CD4-positive, alpha-beta T cell (primary cell): ENCODE measurements at regions not wholly inside any gene's neighbourhood (a gene's known extent, or its start where the extent isn't known, plus 50 kb on each side); places are given as distances from the start of the nearest gene placed in this dataset.

Experiments
- ATAC-seq: fragments of 200-7000 bp; cut with Tn5 transposase; one replicate; pipeline ENCODE4 v1.10.0; 2022; ENCODE audit warnings: mild to moderate bottlenecking; ENCODE audit not compliant: poor library complexity
- CTCF ChIA-PET: fragments of 350-600 bp; sonication (Branson Sonifier 250); formaldehyde crosslinking; loops from one replicate; lab custom pipeline; 2021; ENCODE audit warnings: antibody characterized with exemption, inconsistent platforms; lab: Charles Lee
- POLR2A ChIA-PET: fragments of 350-600 bp; sonication (Branson Sonifier 250); formaldehyde crosslinking; loops from one replicate; lab custom pipeline; 2021; ENCODE audit warnings: antibody characterized with exemption, inconsistent platforms; lab: Charles Lee
- DNase-seq, 14 experiments: peaks; one replicate each; pipeline ENCODE4 v3.0.0-alpha.2; 2013 to 2020; ENCODE audit warnings: mixed read lengths in 2 of 14
- H3K27ac ChIP-seq, 2 donors: one replicate each; pipeline versions ENCODE4 v1.5.1 to v1.7.0; 2013; ENCODE audit warnings: low read length in 2 of 2, low read depth in 1 of 2, mild to moderate bottlenecking in 1 of 2
- H3K27me3 ChIP-seq, 2 experiments: 1 replicate in 1 of 2; 2 replicates in 1 of 2; pipeline versions ENCODE4 v1.6.1 to v1.7.0; 2013; ENCODE audit warnings: low read length in 2 of 2, control low read depth in 1 of 2, mild to moderate bottlenecking in 1 of 2, moderate library complexity in 1 of 2; ENCODE audit not compliant: insufficient read depth in 2 of 2, control insufficient read depth in 1 of 2
- H3K36me3 ChIP-seq: one replicate; pipeline ENCODE4 v1.6.1; 2013; ENCODE audit warnings: low read length, control low read depth; ENCODE audit not compliant: insufficient read depth
- H3K4me1 ChIP-seq: one replicate; pipeline ENCODE4 v1.6.1; 2013; ENCODE audit warnings: low read length, control low read depth; ENCODE audit not compliant: insufficient read depth
- H3K4me3 ChIP-seq: one replicate; pipeline ENCODE4 v1.5.1; 2013; ENCODE audit warnings: mild to moderate bottlenecking, low read length, moderate library complexity
- H3K9me3 ChIP-seq, 2 experiments: 1 replicate in 1 of 2; 2 replicates in 1 of 2; pipeline versions ENCODE4 v1.6.1 to v1.7.0; 2013; ENCODE audit warnings: low read length in 2 of 2, mild to moderate bottlenecking in 2 of 2, control low read depth in 1 of 2, moderate library complexity in 1 of 2; ENCODE audit not compliant: control insufficient read depth in 1 of 2, insufficient read depth in 1 of 2
- H3K27ac Mint-ChIP-seq: one replicate; pipeline ENCODE4 v1.8.0; 2020; ENCODE audit warnings: mixed read lengths
- H3K27me3 Mint-ChIP-seq: one replicate; pipeline ENCODE4 v1.8.0; 2021; ENCODE audit warnings: mixed read lengths
- H3K36me3 Mint-ChIP-seq: one replicate; pipeline ENCODE4 v1.8.0; 2021; ENCODE audit warnings: low read depth, mixed read lengths
- H3K4me1 Mint-ChIP-seq: one replicate; pipeline ENCODE4 v1.8.0; 2021; ENCODE audit warnings: low read depth, mixed read lengths
- H3K4me3 Mint-ChIP-seq: one replicate; pipeline ENCODE4 v1.8.0; 2020; ENCODE audit warnings: mild to moderate bottlenecking, mixed read lengths
- H3K9me3 Mint-ChIP-seq: one replicate; pipeline ENCODE4 v1.8.0; 2020; ENCODE audit warnings: mixed read lengths
- CTCF ChIP-seq: fragments of 200-600 bp; IDR thresholded peaks from one replicate; pipeline ENCODE4 v1.8.0; 2022; ENCODE audit warnings: antibody characterized with exemption, mild to moderate bottlenecking
- intact Hi-C, 2 experiments: fragments of 100-400 bp; cut with DNase I in 1 of 2; cut with micrococcal nuclease in 1 of 2; formaldehyde crosslinking; loops; one replicate each; pipeline versions ENCODE4 v1.15.1 to v1.9.0; 2023 to 2025; cut with DNase I, micrococcal nuclease

GRCh38 chr5:164362835-164363234 lies 857.4 kb downstream of the MAT2B start:
- intact Hi-C loops: no loop called here
- Histone ChIP-seq H3K9me3 (peaks cover 0 to 4% of the 10 kb centered on the region in 2 experiments), H3K4me3 (no peak overlapping the region), H3K27ac (no peak overlapping the region), H3K27me3 (no peaks in the 10 kb centered on the region), H3K4me1 (no peaks in the 10 kb centered on the region), H3K36me3 (no peaks in the 10 kb centered on the region)
- no peaks in the 10 kb centered on the region for H3K36me3 Mint-ChIP-seq
- H3K4me3 Mint-ChIP-seq: no peak overlapping the region
- peaks cover 2% of the 10 kb centered on the region for H3K9me3 Mint-ChIP-seq
- DNase-seq (no peak), ATAC-seq (no peak)
- no peak overlapping the region for H3K27ac Mint-ChIP-seq
- no peaks in the 10 kb centered on the region for H3K4me1 Mint-ChIP-seq
- ChIA-PET POLR2A (no interaction called here), CTCF (no interaction called here)
- TF ChIP-seq CTCF: no peak
- H3K27me3 Mint-ChIP-seq: no peaks in the 10 kb centered on the region

- H3K4me1 ChIP-seq: no peaks in the 10 kb centered on the region
- peaks cover 0 to 4% of the 10 kb centered on the region in 2 experiments for H3K9me3 ChIP-seq
- ATAC-seq (no peak), DNase-seq (no peak)
- Mint-ChIP-seq H3K27me3 (no peaks in the 10 kb centered on the region), H3K9me3 (peaks cover under 1% of the 10 kb centered on the region), H3K27ac (no peak overlapping the region), H3K4me3 (no peak overlapping the region), H3K36me3 (no peaks in the 10 kb centered on the region), H3K4me1 (no peaks in the 10 kb centered on the region)
- POLR2A ChIA-PET: no interaction called here
- no peak overlapping the region for H3K27ac ChIP-seq
- TF ChIP-seq CTCF: no peak
- CTCF ChIA-PET: no interaction called here
- no peak overlapping the region for H3K4me3 ChIP-seq
- no peaks in the 10 kb centered on the region for H3K27me3 ChIP-seq
- intact Hi-C loops: no loop called here
- no peaks in the 10 kb centered on the region for H3K36me3 ChIP-seq
Observed at GRCh38 chr5:164364237-164365208, 859.1 kb downstream of the MAT2B start.

GRCh38 chr5:164370841-164371240 lies 865.4 kb downstream of the MAT2B start:
- no peak overlapping the region for H3K4me3 ChIP-seq
- ChIA-PET POLR2A (no interaction called here), CTCF (no interaction called here)
- no peaks in the 10 kb centered on the region for H3K27me3 ChIP-seq
- ATAC-seq (no peak), DNase-seq (no peak)
- Mint-ChIP-seq H3K4me3 (no peak overlapping the region), H3K9me3 (no peaks in the 10 kb centered on the region), H3K4me1 (no peaks in the 10 kb centered on the region), H3K36me3 (no peaks in the 10 kb centered on the region), H3K27me3 (no peaks in the 10 kb centered on the region), H3K27ac (no peak overlapping the region)
- no peak for TF ChIP-seq CTCF
- no peak overlapping the region for H3K27ac ChIP-seq
- intact Hi-C loops: no loop called here
- no peaks in the 10 kb centered on the region for H3K4me1 ChIP-seq
- peaks cover 0 to under 1% of the 10 kb centered on the region in 2 experiments for H3K9me3 ChIP-seq
- no peaks in the 10 kb centered on the region for H3K36me3 ChIP-seq
